NCI-H526 treated with DMSO at 0.1 percent for 48 hours (cell line): ENCODE measurements at regions not wholly inside any gene's neighbourhood (a gene's known extent, or its start where the extent isn't known, plus 50 kb on each side); places are given as distances from the start of the nearest gene placed in this dataset.

Experiments used
- DNase-seq: peaks from one replicate; lab custom pipeline; 2025; lab: John Stamatoyannopoulos, UW

DNA sequence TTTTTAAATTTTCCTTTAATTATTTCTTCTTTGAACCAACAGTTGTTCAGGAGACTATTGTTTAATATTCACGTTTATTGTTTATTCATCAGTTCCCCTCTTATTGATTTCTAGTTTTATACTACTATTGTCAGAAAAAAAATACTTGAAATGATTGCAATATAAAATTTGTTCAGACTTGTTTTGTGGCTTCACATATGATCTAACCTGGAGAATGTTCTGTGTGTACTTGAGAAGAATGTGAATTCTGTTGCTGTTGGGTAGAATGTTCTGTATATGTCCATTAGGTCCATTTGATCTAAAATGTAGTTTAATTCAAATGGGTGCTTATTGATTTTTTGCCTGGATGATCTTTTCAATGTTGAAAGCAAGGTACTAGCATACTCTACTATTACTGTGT lies 408.7 kb upstream of the RIOK2 start:
- DNase-seq, result no peak

DNA sequence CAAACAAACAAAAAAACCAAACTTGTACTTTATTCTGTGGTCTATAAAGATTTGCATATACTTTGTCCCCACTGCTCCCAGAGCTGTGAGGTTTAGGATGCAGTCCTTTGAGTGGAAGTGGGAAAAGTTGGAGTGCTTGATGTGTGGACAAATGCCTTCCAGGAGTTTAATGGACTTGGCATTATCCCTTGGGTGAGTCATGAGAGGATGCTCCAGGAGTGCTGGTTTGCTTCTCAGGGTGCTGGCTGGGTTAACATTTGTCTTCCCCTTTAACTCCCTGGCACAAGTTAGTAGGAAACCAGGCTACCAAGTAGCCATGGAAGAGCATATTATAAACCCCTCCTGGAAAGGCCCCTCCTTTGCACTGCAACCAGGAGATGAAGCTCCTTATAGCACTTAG lies 417.4 kb upstream of the RIOK2 start:
- no peak for DNase-seq

- DNase-seq, result no peak
These were observed 418.6 kb upstream of the RIOK2 start for GRCh38 chr5:97601651-97602050.

GRCh38 chr5:97606531-97606930 lies 423.5 kb upstream of the RIOK2 start:
- no peak for DNase-seq

GRCh38 chr5:97608501-97608900 lies 425.5 kb upstream of the RIOK2 start:
- DNase-seq, result no peak

DNA sequence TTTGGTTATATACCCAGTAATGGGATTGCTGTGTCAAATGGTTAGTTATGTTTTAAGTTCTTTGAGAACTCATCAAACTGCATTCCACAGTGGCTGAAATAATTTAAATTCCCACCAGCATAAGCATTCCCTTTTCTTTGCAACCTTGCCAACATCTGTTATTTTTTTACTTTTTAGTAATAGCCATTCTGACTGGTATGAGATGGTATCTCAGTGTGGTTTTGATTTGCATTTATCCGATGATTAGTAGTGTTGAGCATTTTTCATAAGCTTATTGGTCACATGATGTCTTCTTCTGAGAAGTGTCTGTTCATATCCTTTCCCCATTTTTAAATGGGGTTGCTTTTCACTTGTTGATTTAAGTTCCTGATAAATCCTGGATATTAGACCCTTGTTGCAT lies 435.7 kb upstream of the RIOK2 start:
- no peak for DNase-seq

GRCh38 chr5:97623441-97623840 lies 440.4 kb upstream of the RIOK2 start:
- no peak for DNase-seq

DNA sequence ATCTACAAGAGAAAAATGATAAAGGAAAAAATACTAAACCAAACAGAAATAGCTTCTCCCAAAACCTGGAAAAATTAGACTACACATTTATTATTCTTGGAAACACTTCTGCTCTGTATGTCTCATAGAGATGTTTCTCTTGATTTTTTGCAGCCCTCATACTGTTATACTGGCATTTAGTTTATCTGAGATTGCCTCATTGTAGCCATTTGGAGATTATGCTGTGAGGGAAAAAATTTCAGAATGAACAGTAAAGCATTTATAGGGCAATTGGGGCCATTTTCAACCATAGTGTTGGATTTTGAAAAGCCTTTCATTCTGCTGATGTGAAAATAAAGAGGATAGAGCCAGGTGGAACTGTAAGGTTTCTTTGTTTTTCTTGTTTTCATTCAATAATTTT lies 441.8 kb upstream of the RIOK2 start:
- no peak for DNase-seq

DNA sequence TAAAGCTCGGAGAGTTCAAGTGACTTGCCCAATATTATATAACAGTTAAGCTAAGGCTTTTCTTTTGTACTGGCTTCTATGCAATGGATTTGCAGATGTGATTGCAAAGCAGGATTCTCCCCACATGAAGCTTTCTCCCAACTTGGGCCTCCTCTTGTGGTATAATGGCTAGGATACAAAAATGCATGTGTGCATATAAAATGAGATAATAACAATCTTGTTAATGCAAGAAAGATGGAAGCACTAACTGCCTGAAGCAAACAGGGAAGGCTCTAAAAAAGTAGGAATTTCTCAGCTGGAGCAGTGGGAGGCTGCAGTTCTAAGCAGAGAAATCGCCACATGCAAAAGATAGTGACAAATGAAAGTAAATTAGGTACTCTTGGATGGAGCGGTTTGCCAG lies 444.2 kb upstream of the RIOK2 start:
- no peak for DNase-seq

DNA sequence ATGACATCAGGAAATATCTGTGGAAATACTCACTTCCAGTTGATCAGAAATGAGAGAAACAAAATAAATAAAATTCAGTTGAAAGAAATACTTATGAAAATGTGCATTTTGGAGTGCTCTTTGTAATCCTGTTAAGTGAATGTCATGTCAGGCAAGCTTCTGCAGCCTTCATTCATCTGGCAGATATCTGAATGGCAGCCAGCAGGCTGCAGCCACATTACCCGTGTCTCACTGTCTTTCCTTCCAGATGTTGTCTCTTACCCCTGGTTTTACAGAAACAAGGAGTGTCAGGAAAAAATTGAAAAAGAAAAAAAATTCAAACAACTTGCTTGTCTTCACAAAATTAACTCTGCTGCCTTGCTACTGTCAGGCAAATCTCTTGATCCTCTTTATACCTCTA lies 445.0 kb upstream of the RIOK2 start:
- DNase-seq, result no peak

DNA sequence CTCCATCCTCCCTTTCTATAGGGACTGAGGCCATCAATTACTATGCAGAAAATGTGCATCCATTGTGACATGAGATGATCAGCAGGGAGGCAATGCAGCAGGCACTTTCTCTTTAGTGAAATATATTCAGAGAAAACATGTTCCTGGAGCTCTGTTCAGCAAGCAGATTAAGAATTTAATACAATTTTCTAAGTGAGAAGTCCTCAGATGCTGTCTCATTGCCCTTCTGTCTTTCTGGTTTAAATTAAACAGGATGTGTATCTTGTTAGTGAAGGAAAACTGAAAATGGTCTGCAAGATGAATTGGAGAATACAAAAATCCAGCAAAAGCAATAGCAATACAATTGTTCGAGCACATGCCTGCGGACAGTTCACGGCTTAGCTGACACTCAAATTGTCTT lies 445.8 kb upstream of the RIOK2 start:
- no peak for DNase-seq

GRCh38 chr5:97629276-97629675 lies 446.2 kb upstream of the RIOK2 start:
- DNase-seq, result no peak

- DNase-seq, result no peak
These were observed 452.5 kb upstream of the RIOK2 start for GRCh38 chr5:97635553-97635952.

DNA sequence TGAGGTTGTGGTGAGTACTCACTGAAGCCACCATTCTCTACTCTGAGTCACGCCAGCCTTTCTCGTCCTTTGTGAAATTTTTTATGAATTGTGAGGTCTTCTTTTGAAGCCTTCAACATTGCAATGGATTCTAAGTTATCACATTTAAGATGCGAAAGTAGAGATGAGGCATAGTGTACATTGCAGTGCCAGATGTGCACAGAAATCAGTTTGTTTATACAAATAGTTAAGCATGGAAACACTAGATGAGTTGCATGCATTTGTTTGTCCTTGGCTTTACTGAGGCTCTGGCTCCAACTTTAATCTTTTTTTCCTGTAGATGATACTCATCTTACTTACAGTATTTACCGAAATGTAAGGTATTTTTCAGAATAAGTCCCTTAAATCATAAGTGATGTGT lies 453.7 kb upstream of the RIOK2 start:
- DNase-seq, result no peak

DNA sequence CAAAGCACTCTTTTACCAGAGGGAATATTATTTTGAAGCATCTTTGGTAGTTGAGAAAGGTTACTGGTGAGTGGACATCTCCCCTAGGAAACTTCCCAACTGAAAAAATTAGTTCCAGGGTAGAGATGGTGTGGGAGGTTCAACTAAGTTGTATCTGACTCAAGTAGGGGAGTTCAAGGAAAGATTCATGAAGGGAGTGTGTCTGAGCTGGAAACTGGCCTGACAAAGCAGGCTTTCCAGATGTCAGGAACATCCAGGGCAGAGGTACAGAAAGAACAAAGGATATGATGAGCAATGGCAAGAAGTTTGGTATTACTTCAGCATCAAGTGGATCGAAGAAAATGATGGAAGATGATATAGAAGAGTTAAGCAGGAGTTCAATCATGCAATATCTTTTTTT lies 458.0 kb upstream of the RIOK2 start:
- no peak for DNase-seq

- no peak for DNase-seq
These were observed 461.2 kb upstream of the RIOK2 start for GRCh38 chr5:97644206-97644605.

GRCh38 chr5:97644896-97645295 lies 461.8 kb upstream of the RIOK2 start:
- no peak for DNase-seq

DNA sequence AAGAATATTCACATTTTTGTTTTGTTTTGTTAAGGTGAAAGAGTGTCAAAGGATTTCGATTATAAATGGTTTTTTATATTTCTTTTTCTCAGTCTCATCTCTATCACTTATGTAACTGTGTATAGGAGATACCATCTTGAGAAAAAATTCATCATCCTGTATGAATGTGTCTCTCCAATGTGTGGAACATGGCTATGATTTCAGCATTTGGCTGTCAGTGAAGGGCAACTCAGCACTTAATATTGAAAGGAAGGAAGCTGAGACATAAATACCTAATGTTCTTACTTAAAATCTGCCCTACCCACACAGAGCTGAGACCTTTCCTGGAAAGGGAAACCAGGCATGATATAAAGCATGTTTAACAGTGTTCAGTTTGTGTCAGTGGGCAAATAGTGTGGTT lies 474.2 kb upstream of the RIOK2 start:
- no peak for DNase-seq

- DNase-seq, result no peak
These were observed 475.3 kb upstream of the RIOK2 start for GRCh38 chr5:97658116-97658900.

DNA sequence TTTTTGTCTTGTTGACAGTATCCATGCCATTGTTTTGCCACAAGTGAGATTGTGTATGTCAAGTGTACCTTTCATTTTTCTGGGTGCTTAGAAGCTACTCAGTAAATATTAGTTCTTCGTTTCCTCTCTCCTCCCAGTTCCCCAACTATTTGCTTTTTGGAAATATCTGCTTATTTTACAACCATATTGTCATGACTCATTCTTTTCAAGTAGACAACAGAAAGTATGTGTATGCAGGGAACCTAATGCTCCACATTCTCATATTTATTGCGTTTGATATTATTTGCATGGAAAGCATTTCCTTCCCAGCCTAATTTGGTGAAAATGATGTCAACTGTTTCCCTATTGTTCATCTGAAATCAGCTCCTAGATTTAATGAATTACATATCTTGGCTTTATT lies 483.7 kb upstream of the RIOK2 start:
- no peak for DNase-seq

DNA sequence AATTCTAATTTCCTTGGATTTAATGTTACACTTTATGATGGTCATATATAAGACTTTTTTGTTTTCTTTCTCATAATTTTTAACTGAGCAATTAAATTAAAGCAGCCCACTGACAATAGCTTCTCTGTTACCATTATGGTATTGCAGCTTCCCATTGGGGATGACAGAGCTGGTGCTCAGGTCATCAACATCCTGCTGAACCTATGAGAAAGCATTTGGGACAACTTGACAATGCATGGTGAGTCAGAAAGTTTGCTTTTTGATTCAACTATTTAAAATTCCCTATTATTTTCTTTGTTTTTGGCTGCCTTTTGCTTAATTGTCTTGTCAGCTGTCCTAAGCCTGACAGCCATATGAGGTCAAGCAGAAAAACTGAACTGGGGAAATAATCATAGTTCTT lies 487.4 kb upstream of the RIOK2 start:
- no peak for DNase-seq

DNA sequence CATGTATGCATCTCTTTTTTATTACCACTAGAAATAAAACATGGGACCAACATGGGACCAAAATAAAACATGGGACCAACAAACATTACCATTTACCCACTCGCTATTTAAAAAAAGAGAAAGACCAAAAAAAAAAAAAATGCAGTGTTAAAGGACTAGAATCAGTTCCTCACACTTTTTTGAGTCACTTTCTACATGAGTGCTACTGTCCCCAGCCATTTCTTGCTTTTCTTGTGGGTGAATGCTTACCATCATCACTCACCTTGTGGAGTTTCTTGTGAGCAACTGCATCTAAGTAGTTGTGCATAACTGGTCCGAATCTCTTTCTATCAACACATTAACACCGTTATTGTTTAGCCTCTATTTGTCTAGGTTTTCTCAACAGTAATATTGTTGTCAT lies 493.6 kb upstream of the RIOK2 start:
- DNase-seq, result no peak

DNA sequence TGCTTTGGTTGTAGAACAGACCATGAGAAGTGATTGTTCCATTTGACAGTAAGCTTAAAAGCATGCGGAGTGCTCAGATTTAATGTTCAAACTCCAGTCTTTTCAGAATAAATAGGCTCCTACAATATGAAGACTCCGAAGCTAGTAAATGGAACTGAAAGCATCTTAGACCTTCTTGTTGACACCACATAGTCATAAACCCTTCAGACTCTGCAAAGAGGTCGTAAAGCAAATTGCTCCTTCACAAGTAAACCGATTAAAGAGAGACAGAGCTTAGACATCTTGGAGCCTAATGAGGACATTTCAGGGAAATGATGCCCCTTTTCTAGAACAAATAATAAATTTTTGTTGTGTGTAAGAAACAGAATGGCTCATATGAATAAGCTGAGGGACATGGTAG lies 511.0 kb upstream of the RIOK2 start:
- no peak for DNase-seq

DNA sequence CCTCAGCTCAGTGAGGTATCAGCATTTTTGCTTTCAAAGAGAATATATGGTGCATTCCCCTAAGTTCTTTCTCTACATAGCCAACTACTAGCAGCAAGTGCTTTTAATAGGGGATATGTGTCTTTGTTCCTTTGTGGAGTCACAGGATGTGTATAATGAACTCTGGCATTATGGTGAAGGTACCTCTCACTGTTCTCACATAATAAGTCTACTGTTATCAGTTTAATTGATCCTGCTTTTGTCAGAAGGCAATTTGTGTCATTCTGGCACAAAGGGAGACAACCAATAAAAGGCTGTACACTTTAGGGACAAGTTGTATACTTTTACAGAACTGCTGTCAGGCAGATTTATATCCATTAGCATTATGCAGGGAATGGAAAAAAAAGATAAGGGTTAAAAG lies 531.4 kb upstream of the RIOK2 start:
- DNase-seq, result no peak

GRCh38 chr5:97726106-97726505 lies 543.1 kb upstream of the RIOK2 start:
- DNase-seq, result no peak
